Upper lobe of right lung (tissue), 1 donor: ENCODE measurements at regions not wholly inside any gene's neighbourhood (a gene's known extent, or its start where the extent isn't known, plus 50 kb on each side); places are given as distances from the start of the nearest gene placed in this dataset.

ENCODE experiments used
- ATAC-seq: fragments of 200-7000 bp; cut with Tn5 transposase; one replicate; pipeline ENCODE4 v1.9.1; 2020; ENCODE audit warnings: mild to moderate bottlenecking, moderate library complexity
- DNase-seq: peaks from one replicate; pipeline ENCODE4 v3.0.0-alpha.2; 2020
- H3K27ac ChIP-seq: fragments of 200-600 bp; one replicate; pipeline ENCODE4 v1.8.0; 2022
- H3K27me3 ChIP-seq: fragments of 200-600 bp; one replicate; pipeline ENCODE4 v1.8.0; 2022; ENCODE audit warnings: mild to moderate bottlenecking
- H3K36me3 ChIP-seq: fragments of 200-600 bp; one replicate; pipeline ENCODE4 v1.8.0; 2022
- H3K4me1 ChIP-seq: fragments of 200-600 bp; one replicate; pipeline ENCODE4 v1.8.0; 2022
- H3K4me3 ChIP-seq: fragments of 200-600 bp; one replicate; pipeline ENCODE4 v1.8.0; 2022; ENCODE audit warnings: mild to moderate bottlenecking
- H3K9me3 ChIP-seq: fragments of 200-600 bp; one replicate; pipeline ENCODE4 v1.8.0; 2022
- CTCF ChIP-seq: fragments of 200-600 bp; IDR thresholded peaks from one replicate; pipeline ENCODE4 v1.8.0; 2022; ENCODE audit warnings: antibody characterized with exemption
- intact Hi-C: fragments of 100-400 bp; cut with DNase I; formaldehyde crosslinking; loops from one replicate; pipeline ENCODE4 v1.11.0; 2022
- donor health status: DM: no; HTN: yes; CAD: no; lungs with severe emphysema.

DNA sequence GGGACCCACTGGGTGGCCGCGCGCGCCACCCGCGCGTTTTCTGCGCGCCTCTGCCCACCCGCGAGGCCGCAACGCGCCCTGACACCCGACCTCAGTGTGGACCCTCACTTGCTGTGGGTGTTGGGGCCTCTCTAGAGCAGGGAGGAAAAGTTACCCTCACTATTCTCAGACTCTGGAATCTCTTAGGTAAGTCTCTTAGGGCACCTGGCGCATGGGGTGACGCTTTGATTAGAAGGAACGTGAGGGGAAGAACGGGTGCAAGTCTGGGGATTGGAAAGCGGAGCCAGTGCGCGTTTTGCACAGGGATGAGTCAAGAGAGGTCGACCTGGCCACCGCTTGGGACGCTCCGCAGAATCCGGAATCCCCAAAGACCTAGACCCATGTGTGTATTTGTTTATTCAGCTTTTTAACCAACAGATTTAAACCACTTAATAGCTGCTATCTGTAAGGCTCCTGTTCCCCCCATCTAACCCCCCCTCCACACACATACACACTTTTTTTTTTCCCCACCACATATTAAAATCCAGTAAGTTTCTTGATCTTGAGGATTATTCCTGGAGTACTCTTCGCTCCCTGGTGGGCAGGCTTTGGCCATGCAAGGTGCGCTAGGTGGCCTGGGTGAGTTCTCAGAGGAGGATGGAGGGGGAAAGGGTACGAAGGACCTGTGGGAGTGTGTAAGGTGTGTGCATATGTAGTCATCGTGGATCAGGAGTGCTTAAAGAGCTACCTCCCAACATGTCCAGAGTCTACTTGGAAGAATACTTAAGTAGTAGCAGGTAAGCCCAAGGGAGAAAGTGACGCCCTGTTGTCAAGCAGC lies 169.1 kb upstream of the PPP1R3A start:
- DNase-seq (no peak), ATAC-seq (no peak)
- Histone ChIP-seq H3K36me3 (no peaks in the 10 kb centered on the region), H3K4me3 (peak overlapping the region; percentile 59), H3K4me1 (peaks cover 18% of the 10 kb centered on the region), H3K9me3 (no peaks in the 10 kb centered on the region), H3K27me3 (peaks cover 40% of the 10 kb centered on the region), H3K27ac (no peak overlapping the region)
- intact Hi-C loops, result no loop called here
- no peak for TF ChIP-seq CTCF

- no peak for TF ChIP-seq CTCF
- H3K4me3 ChIP-seq, result peak overlapping the region; percentile 59
- H3K9me3 ChIP-seq, result no peaks in the 10 kb centered on the region
- H3K4me1 ChIP-seq, result peaks cover 21% of the 10 kb centered on the region
- H3K27ac ChIP-seq, result peak overlapping the region; percentile 82
- peaks cover 48% of the 10 kb centered on the region for H3K27me3 ChIP-seq
- intact Hi-C loops, result no loop called here
- DNase-seq (peak; percentile 66), ATAC-seq (peak; percentile 3)
- no peaks in the 10 kb centered on the region for H3K36me3 ChIP-seq
Observed at GRCh38 chr7:114086914-114087652, 168.3 kb upstream of the PPP1R3A start.

- intact Hi-C loops, result no loop called here
- no peaks in the 10 kb centered on the region for H3K9me3 ChIP-seq
- H3K4me1 ChIP-seq, result peaks cover 21% of the 10 kb centered on the region
- H3K36me3 ChIP-seq, result no peaks in the 10 kb centered on the region
- ATAC-seq (peak; percentile 24), DNase-seq (peak; percentile 76)
- H3K27me3 ChIP-seq, result peaks cover 53% of the 10 kb centered on the region
- peak overlapping the region; percentile 82 for H3K27ac ChIP-seq
- peak overlapping the region; percentile 59 for H3K4me3 ChIP-seq
- no peak for TF ChIP-seq CTCF
Observed at GRCh38 chr7:114086537-114086913, 167.7 kb upstream of the PPP1R3A start.

DNA sequence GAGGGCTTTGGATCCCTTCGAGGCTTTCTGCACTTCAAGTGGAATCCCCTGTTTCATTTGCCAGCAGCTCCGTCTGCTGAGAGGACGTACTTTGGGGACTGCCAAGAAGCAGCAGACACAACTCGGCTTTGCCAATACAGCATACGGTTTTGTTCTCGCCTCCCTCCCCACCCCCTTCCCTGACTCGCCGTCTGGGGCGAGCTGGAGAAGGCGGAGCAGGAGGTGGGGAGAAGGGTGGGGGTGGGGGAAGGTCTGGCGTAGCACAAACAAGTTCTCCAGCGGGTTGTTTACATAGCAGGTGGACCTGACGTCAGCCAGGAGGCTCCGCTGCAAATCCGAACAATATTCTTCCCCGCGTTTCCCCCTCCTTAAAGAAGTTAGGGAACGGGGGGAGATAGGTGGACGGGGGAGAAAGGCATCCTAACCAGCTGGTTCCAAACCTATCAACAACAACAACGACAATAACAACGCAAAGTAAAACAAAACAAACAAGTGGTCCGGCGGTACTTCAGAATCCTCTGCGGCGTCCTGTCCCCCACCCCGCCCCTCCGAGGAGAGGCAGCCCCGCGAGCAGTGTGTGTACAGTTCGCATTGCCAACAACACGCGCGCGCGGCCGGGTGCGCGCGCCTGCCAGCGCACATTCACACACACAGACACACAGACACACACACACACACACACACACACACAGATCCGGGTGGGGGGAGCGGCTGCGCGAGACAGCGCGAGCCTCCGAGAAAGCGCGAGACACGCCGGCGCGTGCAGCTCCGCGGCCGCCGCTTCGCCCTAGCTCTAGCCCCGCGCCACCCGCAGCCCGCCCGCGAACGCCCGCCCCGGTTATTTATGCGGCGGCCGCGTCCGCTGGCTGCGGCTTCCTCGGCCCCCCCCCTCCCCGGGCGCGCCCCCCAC lies 167.0 kb upstream of the PPP1R3A start:
- Histone ChIP-seq H3K36me3 (no peaks in the 10 kb centered on the region), H3K4me1 (peaks cover 21% of the 10 kb centered on the region), H3K9me3 (no peaks in the 10 kb centered on the region), H3K27ac (peak overlapping the region; percentile 82), H3K4me3 (peak overlapping the region; percentile 59), H3K27me3 (peaks cover 50% of the 10 kb centered on the region)
- DNase-seq, result peak; percentile 89
- intact Hi-C loops, result no loop called here
- no peak for TF ChIP-seq CTCF
- ATAC-seq, result peak; percentile 82

DNA sequence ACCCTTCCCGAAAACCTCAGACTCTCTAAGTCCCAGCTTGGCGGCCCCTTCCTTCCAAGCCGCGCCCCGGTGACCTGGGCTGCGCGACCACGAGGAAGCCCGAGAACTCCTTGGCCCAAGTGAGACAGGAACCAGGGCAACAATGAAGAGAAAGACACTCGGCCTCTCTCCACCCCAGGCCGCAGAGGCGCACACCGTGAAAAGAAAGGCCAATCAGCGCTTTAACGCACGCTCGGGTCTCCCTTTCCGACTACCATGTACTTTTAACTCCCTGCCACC lies 166.4 kb upstream of the PPP1R3A start:
- Histone ChIP-seq H3K4me3 (peak overlapping the region; percentile 59), H3K36me3 (no peaks in the 10 kb centered on the region), H3K9me3 (no peaks in the 10 kb centered on the region), H3K27me3 (peaks cover 50% of the 10 kb centered on the region), H3K27ac (peak overlapping the region; percentile 82), H3K4me1 (peaks cover 21% of the 10 kb centered on the region)
- DNase-seq (no peak), ATAC-seq (peak; percentile 16)
- intact Hi-C loops, result no loop called here
- TF ChIP-seq CTCF, result no peak
